ENCODE measurements at regions not wholly inside any gene's neighbourhood (a gene's known extent, or its start where the extent isn't known, plus 50 kb on each side); places are given as distances from the start of the nearest gene placed in this dataset.

- H3K4me3 ChIP-seq, result no peak overlapping the region
- intact Hi-C loops (cut with DNase I), result no loop called here
These were observed 105.6 kb downstream of the BTBD3 start for GRCh38 chr20:12023194-12023795.

GRCh38 chr20:12028771-12029170 is 111.1 kb downstream of the BTBD3 start:
- no peaks in the 10 kb centered on the region for H3K4me1 ChIP-seq (ENCODE audit: insufficient read depth)
- 86 to 88% (median 86%) methylated on average over 6 of the region's 6 CpGs for WGBS, 3 donors
- intact Hi-C loops (cut with DNase I), result no loop called here
- H3K4me3 ChIP-seq, result no peak overlapping the region
- no peaks in the 10 kb centered on the region for H3K36me3 ChIP-seq
- H3K27me3 ChIP-seq, result no peaks in the 10 kb centered on the region
- no peak overlapping the region for H3K27ac ChIP-seq
- DNase-seq, result no peak
- TF ChIP-seq EP300 (IDR thresholded peaks at IDR 0.05), result no peak
- TF ChIP-seq CTCF (IDR thresholded peaks at IDR 0.05), result no peak
- TF ChIP-seq POLR2A (IDR thresholded peaks at IDR 0.05), result no peak
- H3K9me3 ChIP-seq, result no peaks in the 10 kb centered on the region

More at GRCh38 chr20:12023194-12023795, 105.6 kb downstream of the BTBD3 start:
- Histone ChIP-seq H3K36me3 (no peaks in the 10 kb centered on the region), H3K27ac (no peak overlapping the region), H3K9me3 (no peaks in the 10 kb centered on the region), H3K4me1 (ENCODE audit: insufficient read depth) (no peaks in the 10 kb centered on the region), H3K27me3 (no peaks in the 10 kb centered on the region)
- TF ChIP-seq EP300 (IDR thresholded peaks at IDR 0.05) (no peak), CTCF (IDR thresholded peaks at IDR 0.05) (no peak), POLR2A (IDR thresholded peaks at IDR 0.05) (no peak)
- DNase-seq, result no peak
- 77 to 95% (median 95%) methylated on average over 3 of the region's 3 CpGs for WGBS, 3 donors

- no peak overlapping the region for H3K27ac ChIP-seq
- no peak overlapping the region for H3K4me3 ChIP-seq
- H3K4me1 ChIP-seq (ENCODE audit: insufficient read depth), result no peaks in the 10 kb centered on the region
- no peaks in the 10 kb centered on the region for H3K27me3 ChIP-seq
- H3K36me3 ChIP-seq, result no peaks in the 10 kb centered on the region
- no peaks in the 10 kb centered on the region for H3K9me3 ChIP-seq
- no peak for TF ChIP-seq POLR2A (IDR thresholded peaks at IDR 0.05)
- WGBS, 3 donors, result 22 to 76% (median 54%) methylated on average over 4 of the region's 4 CpGs
- DNase-seq, result no peak
- intact Hi-C loops (cut with DNase I), result no loop called here
These were observed 112.8 kb downstream of the BTBD3 start for GRCh38 chr20:12030470-12030869.

- no peaks in the 10 kb centered on the region for H3K36me3 ChIP-seq
- intact Hi-C loops (cut with DNase I), result no loop called here
- no peak overlapping the region for H3K27ac ChIP-seq
- no peaks in the 10 kb centered on the region for H3K9me3 ChIP-seq
- WGBS, 3 donors, result 88 to 92% (median 91%) methylated on average over 2 of the region's 2 CpGs
- no peak for TF ChIP-seq CTCF (IDR thresholded peaks at IDR 0.05)
- TF ChIP-seq EP300 (IDR thresholded peaks at IDR 0.05), result no peak
- TF ChIP-seq POLR2A (IDR thresholded peaks at IDR 0.05), result no peak
- H3K4me3 ChIP-seq, result no peak overlapping the region
- no peak for DNase-seq
- no peaks in the 10 kb centered on the region for H3K4me1 ChIP-seq (ENCODE audit: insufficient read depth)
- no peaks in the 10 kb centered on the region for H3K27me3 ChIP-seq
These were observed 118.4 kb downstream of the BTBD3 start for GRCh38 chr20:12036142-12036541.

GRCh38 chr20:12037521-12037920 is 119.8 kb downstream of the BTBD3 start:
- DNase-seq, result no peak
- intact Hi-C loops (cut with DNase I), result no loop called here
- Histone ChIP-seq H3K36me3 (no peaks in the 10 kb centered on the region), H3K9me3 (no peaks in the 10 kb centered on the region), H3K4me1 (ENCODE audit: insufficient read depth) (no peaks in the 10 kb centered on the region), H3K4me3 (no peak overlapping the region), H3K27ac (no peak overlapping the region), H3K27me3 (no peaks in the 10 kb centered on the region)
- TF ChIP-seq CTCF (IDR thresholded peaks at IDR 0.05) (no peak), POLR2A (IDR thresholded peaks at IDR 0.05) (no peak), EP300 (IDR thresholded peaks at IDR 0.05) (no peak)
- 28 to 52% (median 43%) methylated on average over 5 of the region's 5 CpGs for WGBS, 3 donors
